Activated T-helper 1 cell treated with anti-CD3 and anti-CD28 coated beads, Interleukin-12 subunit alpha, Interleukin-12 subunit beta, Interleukin-2, Interleukin-4 antibody, amounts not matched to agents 30 ng/mL and 10 ng/mL and 1 ng/mL, durations not matched to agents 14 hours and 24 hours and 36 hours (primary cell): ENCODE measurements at regions not wholly inside any gene's neighbourhood (a gene's known extent, or its start where the extent isn't known, plus 50 kb on each side); places are given as distances from the start of the nearest gene placed in this dataset.
"Not testable (repeated sequence)": the region's sequence is repeated elsewhere in the genome, so short reads cannot be mapped to it uniquely, and the experiment has no call there.

Source experiments
- DNase-seq: peaks from one replicate; pipeline ENCODE4 v3.0.0; 2021; ENCODE audit warnings: low spot score
- H3K27ac Mint-ChIP-seq: one replicate; pipeline ENCODE4 v1.8.0; 2021; ENCODE audit warnings: mild to moderate bottlenecking, mixed read lengths
- H3K27me3 Mint-ChIP-seq: one replicate; pipeline ENCODE4 v1.8.0; 2022; ENCODE audit warnings: mild to moderate bottlenecking, moderate library complexity, mixed read lengths; ENCODE audit not compliant: insufficient read depth
- H3K36me3 Mint-ChIP-seq: one replicate; pipeline ENCODE4 v1.8.0; 2021; ENCODE audit warnings: low read depth, mixed read lengths
- H3K4me1 Mint-ChIP-seq: one replicate; pipeline ENCODE4 v1.8.0; 2021; ENCODE audit warnings: low read depth, mixed read lengths
- H3K4me3 Mint-ChIP-seq: one replicate; pipeline ENCODE4 v1.8.0; 2021; ENCODE audit warnings: mild to moderate bottlenecking, moderate library complexity, mixed read lengths
- H3K9me3 Mint-ChIP-seq: one replicate; pipeline ENCODE4 v1.8.0; 2021; ENCODE audit warnings: mixed read lengths
- intact Hi-C: fragments of 100-400 bp; cut with micrococcal nuclease; formaldehyde crosslinking; loops from one replicate; pipeline ENCODE4 v1.15.1; 2024

DNA sequence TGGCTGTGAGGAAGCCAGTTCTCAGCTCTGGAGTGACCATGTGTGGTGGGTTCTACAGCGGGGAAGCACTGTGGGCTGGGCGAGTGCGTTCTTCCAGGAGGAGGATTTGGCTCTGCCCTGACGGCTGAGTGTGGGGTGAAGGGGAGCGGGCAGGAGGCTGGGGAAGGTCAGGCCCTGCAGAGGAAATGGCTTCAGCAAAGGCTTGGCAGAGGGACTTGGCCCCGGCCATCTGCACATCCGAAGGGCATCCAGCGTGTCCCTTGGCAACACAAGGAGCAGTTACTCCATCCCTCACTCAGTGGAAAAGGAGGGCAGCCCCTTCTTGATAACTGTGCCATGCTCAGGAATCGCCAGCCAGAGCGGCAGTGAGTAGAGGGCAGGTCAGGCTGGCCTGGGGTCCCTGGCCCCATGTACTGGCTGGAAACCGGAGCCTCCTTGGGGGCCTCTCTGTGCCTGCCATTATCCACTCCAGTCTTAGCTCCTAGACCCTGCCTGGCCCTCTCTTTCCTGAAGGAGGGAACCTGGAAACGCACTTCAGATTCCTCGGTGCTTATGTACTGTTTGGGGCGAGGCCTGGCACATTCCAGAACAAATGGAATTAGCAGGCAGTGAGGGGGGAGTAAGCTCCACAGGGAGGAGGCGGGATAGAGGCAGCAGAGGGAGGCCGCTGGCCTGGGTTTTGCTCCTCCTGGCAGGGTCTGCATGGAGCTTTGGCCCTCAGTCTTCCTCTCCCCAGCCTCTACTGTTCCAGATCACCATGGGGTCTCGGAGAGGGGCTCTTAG is 133.6 kb upstream of the NCOR2 start:
- Mint-ChIP-seq H3K4me1 (no peaks in the 10 kb centered on the region), H3K4me3 (no peak overlapping the region), H3K36me3 (no peaks in the 10 kb centered on the region), H3K27ac (no peak overlapping the region), H3K9me3 (no peaks in the 10 kb centered on the region), H3K27me3 (peaks cover 19% of the 10 kb centered on the region)
- no peak for DNase-seq
- intact Hi-C loops = no loop called here

DNA sequence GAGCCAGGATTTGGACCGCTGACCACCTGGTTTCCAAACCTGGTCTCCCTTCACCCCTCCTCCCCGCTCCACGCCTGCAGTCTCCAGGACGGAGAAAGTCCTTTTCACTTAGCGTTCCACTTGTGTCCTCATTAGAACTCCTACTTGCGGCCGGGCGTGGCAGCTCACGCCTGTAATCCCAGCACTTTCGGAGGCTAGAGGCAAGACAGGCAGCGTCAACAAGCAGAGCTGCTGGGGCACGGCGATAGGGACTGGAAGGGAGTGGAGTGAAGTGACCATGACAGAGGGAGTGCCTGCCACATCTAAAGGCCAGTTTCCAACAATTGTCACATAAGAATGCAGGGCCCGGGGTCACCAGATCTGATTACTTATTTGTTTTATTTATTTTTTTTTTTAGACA is 132.5 kb upstream of the NCOR2 start:
- Mint-ChIP-seq H3K27ac (no peak overlapping the region), H3K36me3 (no peaks in the 10 kb centered on the region), H3K4me1 (no peaks in the 10 kb centered on the region), H3K27me3 (peaks cover 24% of the 10 kb centered on the region), H3K4me3 (no peak overlapping the region), H3K9me3 (no peaks in the 10 kb centered on the region)
- intact Hi-C loops = no loop called here
- DNase-seq = no peak

DNA sequence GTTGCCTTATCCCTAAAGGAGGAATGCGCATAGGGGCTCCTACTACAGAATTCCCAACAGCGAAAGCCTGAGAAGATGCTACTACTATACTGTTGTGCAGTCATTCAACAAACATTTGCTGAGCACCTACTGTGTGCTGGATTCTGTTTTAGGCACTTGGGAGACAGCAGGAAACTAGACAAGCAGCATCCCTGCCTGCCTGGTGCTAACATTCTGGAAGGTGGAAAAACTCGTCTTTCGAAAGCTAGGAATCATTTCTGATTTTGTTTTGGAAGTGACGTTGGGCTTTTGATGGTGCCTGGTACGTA is 131.5 kb upstream of the NCOR2 start:
- Mint-ChIP-seq H3K4me3 (no peak overlapping the region), H3K36me3 (no peaks in the 10 kb centered on the region), H3K27me3 (peaks cover 24% of the 10 kb centered on the region), H3K27ac (no peak overlapping the region), H3K4me1 (peaks cover 8% of the 10 kb centered on the region), H3K9me3 (no peaks in the 10 kb centered on the region)
- intact Hi-C loops = no loop called here
- no peak for DNase-seq

DNA sequence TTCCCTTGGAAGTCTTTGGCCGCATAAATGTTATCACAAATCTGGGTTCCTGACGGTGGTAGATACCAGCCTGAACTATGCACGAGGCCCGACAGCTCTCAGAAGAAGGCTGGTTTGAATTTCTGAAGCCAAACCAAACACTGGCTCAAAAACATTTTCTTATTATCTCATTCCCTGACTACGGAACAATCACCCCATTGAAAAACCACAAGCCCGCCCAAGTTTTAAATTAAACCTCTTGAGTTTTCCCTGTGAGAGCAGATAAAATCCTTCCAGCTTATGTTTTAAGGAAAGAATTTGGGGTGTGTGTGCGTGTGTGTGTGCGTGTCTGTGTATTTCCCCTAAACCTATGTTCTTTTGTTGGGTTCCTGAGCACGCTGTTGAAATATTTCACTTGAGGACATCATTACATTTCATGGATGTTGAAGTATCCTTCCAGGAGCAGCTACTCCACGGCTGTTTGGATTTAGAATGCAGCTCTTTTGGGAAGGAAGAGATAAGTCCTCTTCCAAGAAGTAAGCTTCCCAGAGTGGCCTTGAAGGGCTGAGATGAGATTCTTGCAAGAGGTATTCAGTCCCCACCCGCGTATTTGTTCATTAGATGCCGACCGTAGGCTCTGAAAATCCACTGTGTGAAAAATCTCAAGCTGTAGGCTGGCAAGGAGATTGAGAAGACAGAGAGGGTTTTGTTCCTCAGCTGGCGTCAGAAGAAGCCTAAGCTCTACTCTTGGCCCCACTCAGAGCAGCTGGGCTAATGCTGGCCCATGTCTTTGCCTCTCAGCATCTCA is 131.0 kb upstream of the NCOR2 start:
- Mint-ChIP-seq H3K27ac (no peak overlapping the region), H3K36me3 (no peaks in the 10 kb centered on the region), H3K4me3 (no peak overlapping the region), H3K9me3 (peaks cover under 1% of the 10 kb centered on the region), H3K4me1 (peaks cover 9% of the 10 kb centered on the region), H3K27me3 (peaks cover 21% of the 10 kb centered on the region)
- intact Hi-C loops = no loop called here
- no peak for DNase-seq

DNA sequence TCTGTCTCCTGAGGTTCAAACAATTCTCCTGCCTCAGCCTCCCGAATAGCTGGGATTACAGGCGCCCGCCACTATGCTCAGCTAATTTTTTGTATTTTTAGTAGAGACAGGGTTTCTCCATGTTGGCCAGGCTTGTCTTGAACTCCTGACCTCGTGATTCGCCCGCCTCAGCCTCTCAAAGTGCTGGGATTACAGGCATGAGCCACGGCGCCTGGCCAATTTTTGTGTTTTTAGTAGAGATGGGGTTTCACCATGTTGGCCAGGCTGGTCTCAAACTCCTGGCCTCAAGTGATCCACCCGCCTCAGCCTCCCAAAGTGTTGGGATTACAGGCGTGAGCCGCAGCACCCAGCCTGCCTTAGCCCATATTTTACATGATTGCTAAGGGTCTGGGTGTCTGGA is 130.3 kb upstream of the NCOR2 start:
- H3K4me1 Mint-ChIP-seq, DNase-seq, H3K36me3 Mint-ChIP-seq, H3K9me3 Mint-ChIP-seq, H3K4me3 Mint-ChIP-seq, intact Hi-C loops, H3K27ac Mint-ChIP-seq: not testable (repeated sequence)
- peaks cover 19% of the 10 kb centered on the region for H3K27me3 Mint-ChIP-seq

DNA sequence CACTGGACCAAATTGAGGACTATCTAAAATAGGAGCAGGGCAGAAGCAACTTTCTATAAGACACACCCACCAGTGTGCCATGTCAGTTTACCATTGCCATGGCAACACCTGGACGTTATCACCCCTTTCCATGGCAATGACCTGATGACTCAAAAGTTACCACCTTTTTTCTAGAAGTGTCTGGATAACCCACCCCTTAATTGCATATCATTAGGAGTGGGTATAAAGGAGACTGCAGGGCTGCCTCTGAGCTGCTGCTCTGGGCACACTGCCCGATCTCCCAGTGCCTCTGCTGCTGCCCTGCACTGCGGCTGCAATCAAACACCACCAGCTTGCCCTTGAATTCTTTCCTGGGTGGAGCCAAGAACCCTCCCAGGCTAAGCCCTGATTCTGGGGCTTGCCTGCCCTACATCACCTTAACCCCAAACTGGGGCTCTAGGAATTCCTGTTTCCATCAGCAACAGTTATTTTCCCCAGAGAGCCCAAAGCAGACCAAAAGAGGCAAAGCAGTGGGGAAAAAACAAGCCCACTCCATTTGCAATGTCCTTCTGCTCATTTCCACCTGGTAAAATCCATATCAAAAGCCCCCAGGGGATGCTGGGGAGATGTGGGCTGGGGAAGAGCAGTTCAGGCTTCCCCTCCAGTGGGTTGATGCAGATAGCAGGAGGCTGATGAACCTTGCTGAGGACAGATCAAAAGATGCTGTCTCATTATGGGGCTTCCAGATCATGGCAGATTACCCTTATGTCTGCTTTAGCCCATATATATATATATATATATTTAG is 129.5 kb upstream of the NCOR2 start:
- H3K36me3 Mint-ChIP-seq = no peaks in the 10 kb centered on the region
- peaks cover 9% of the 10 kb centered on the region for H3K4me1 Mint-ChIP-seq
- H3K27ac Mint-ChIP-seq = no peak overlapping the region
- peaks cover 14% of the 10 kb centered on the region for H3K9me3 Mint-ChIP-seq
- peaks cover 19% of the 10 kb centered on the region for H3K27me3 Mint-ChIP-seq
- H3K4me3 Mint-ChIP-seq = no peak overlapping the region
- DNase-seq = no peak
- intact Hi-C loops = no loop called here

DNA sequence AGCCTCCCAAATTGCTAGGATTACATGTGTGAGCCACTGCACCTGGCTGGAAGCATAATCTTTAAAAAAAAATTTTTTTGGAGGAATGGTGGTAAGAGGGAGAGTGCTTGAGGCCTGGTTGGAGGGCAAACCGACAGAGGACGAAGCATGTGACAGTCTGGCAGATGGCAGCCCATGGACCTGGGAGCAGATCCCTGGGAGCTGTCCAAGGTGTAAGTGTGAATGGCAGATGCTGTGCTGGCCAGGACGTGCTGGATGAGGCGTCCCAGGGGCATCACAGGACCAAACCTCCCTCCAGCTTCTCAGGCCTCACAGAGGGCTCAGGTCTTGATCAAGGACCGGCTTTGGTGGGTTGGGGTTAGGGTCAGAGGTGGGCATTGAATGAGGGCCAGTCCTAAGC is 128.4 kb upstream of the NCOR2 start:
- Mint-ChIP-seq H3K4me3 (no peak overlapping the region), H3K4me1 (peaks cover 9% of the 10 kb centered on the region), H3K27me3 (peaks cover 19% of the 10 kb centered on the region), H3K36me3 (no peaks in the 10 kb centered on the region), H3K27ac (no peak overlapping the region), H3K9me3 (peaks cover 23% of the 10 kb centered on the region)
- DNase-seq = no peak
- intact Hi-C loops = no loop called here

DNA sequence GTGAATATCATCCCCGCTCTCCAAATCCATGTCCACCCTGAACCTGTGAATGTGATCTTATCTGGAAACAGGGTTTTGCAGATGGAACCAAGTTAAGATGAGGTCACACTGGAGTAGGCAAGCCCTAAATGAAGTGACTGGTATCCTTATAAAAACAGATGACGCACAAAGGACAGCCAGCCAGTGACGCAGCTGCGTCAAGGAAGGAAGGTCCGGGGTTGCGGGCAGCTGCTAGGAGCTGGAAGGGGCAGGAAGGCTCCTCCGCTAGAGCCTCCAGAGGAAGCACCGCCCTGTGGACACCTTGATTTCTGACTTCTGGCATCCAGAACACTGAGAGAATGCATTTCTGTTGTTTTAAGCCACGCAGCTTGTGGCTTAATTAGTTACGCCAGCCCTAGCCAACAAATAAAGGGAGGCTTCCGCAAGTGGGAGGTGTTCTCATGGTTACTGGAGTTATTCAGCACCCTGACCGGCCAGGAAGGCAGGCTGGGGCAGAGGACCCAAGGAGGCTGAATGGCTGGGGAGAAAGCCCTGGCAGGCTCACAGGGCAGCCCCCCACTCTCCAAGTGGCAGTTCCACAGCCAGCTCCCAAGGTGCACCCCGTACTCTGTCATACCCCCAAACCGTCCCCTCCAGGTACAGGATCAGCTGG is 127.6 kb upstream of the NCOR2 start:
- Mint-ChIP-seq H3K9me3 (peaks cover 23% of the 10 kb centered on the region), H3K27me3 (peaks cover 18% of the 10 kb centered on the region)

DNA sequence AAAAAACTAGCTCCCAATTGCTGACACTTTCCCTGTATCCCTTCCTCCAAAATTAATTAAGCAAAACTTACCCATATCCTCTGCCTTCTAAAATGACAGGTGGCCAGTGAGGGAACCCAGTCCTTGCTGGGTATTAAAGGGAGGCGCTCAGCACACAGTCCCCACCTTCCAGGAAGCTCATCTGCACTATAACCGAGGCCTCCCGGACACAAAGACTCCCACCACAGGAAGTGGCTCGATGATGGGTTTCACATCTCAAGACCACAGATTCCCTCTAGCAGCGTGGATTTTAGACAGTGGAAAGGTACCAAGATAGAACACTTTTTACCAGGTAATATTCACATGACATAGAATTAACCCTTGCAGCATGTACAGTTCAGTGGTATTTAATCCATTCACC is 126.8 kb upstream of the NCOR2 start:
- Mint-ChIP-seq H3K36me3 (no peaks in the 10 kb centered on the region), H3K27ac (no peak overlapping the region), H3K4me3 (no peak overlapping the region), H3K27me3 (peaks cover 18% of the 10 kb centered on the region), H3K9me3 (peaks cover 23% of the 10 kb centered on the region), H3K4me1 (peaks cover 9% of the 10 kb centered on the region)
- DNase-seq = no peak
- intact Hi-C loops = no loop called here

More for the DNA sequence above, 127.6 kb upstream of the NCOR2 start:
- Mint-ChIP-seq H3K4me1 (peaks cover 9% of the 10 kb centered on the region), H3K27ac (no peak overlapping the region), H3K4me3 (no peak overlapping the region), H3K36me3 (no peaks in the 10 kb centered on the region)
- intact Hi-C loops = no loop called here
- DNase-seq = no peak

DNA sequence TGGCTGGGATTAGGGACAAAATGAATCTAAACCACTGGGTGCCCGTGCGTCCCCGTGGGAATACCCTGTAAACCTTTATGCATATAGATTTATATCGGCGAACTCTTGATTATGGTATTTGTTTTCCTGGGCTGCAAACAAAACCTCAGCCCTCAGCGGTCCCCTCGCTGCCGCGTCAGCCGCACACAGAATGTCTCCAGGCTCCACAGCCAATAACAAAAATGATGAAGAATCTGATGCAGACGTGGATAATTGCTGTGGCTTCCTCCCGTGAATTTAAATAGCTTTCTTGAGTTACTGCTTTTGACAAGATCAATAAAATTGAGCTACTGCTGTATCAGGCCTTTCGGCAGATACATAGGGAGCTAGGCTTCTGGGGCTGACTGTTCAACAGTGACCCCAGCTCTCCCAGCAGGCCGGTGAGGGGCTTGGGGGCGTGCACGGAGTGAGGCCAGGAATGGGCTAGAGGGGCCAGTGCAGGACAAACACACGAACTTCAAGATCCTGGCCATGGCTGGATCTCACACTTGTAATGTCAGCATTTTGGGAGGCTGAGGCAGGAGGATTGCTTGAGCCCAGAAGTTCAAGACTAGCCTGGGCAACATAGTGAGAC is 125.8 kb upstream of the NCOR2 start:
- H3K4me3 Mint-ChIP-seq = no peak overlapping the region
- H3K27ac Mint-ChIP-seq = no peak overlapping the region
- no peaks in the 10 kb centered on the region for H3K36me3 Mint-ChIP-seq
- intact Hi-C loops = no loop called here
- peaks cover 13% of the 10 kb centered on the region for H3K27me3 Mint-ChIP-seq
- peaks cover 14% of the 10 kb centered on the region for H3K4me1 Mint-ChIP-seq
- peaks cover 23% of the 10 kb centered on the region for H3K9me3 Mint-ChIP-seq
- DNase-seq = no peak

DNA sequence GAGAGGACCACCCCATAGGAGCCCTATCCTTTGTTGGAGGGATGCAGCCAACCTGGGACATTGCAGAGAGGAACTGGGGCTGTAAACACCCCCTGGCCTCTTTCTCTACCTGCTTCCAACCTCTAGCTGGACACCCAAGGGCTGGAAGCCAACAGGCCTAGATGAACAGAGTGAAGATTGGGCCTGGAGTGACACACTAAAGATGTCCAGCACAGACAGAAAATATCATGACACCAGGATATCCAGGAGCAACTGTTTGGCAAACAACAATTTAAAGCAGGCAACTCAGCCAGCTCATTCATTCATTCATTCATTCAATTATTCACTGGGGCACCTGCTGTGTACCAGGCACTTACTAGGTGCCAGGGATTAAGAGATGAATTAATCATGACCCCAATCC is 125.0 kb upstream of the NCOR2 start:
- Mint-ChIP-seq H3K9me3 (peaks cover 23% of the 10 kb centered on the region), H3K4me3 (no peak overlapping the region), H3K27me3 (peaks cover 10% of the 10 kb centered on the region), H3K27ac (no peak overlapping the region), H3K36me3 (no peaks in the 10 kb centered on the region), H3K4me1 (peaks cover 21% of the 10 kb centered on the region)
- intact Hi-C loops = no loop called here
- no peak for DNase-seq

DNA sequence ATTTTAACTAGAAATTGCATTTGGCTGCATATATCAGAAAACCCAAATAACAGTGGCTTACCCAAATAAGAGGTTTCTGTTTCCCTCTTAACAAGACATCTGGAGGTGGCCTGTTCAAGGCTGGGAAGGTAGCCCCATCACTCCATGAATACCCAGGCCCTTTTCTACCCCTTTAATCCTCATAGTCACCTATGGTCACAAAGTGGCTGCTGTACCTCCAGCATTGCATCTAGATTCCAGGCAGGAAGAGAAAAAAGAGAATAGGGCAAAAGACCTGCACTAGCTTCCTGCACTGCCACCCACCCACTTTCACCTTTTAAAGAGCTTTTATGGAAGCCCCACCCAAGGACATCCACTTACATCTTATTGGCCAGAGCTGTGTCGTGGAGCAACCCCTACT is 124.0 kb upstream of the NCOR2 start:
- H3K4me3 Mint-ChIP-seq = no peak overlapping the region
- intact Hi-C loops = no loop called here
- no peak overlapping the region for H3K27ac Mint-ChIP-seq
- peaks cover 29% of the 10 kb centered on the region for H3K9me3 Mint-ChIP-seq
- no peak for DNase-seq
- H3K4me1 Mint-ChIP-seq = peaks cover 28% of the 10 kb centered on the region
- peaks cover 2% of the 10 kb centered on the region for H3K36me3 Mint-ChIP-seq
- peaks cover 11% of the 10 kb centered on the region for H3K27me3 Mint-ChIP-seq
